Trophoblast cell (in vitro differentiated cells and primary cell): ENCODE measurements at regions not wholly inside any gene's neighbourhood (a gene's known extent, or its start where the extent isn't known, plus 50 kb on each side); places are given as distances from the start of the nearest gene placed in this dataset.
"Not testable (repeated sequence)": the region's sequence is repeated elsewhere in the genome, so short reads cannot be mapped to it uniquely, and the experiment has no call there.

Experiments
- DNase-seq, 2 donors: peaks; one replicate each; pipeline ENCODE4 v3.0.0-alpha.2; 2016
- H2AFZ ChIP-seq: 2 replicates; pipeline ENCODE4 v1.6.1; 2013; ENCODE audit warnings: low read length, moderate library complexity, mild to moderate bottlenecking; ENCODE audit not compliant: insufficient read depth, poor library complexity
- H2AK5ac ChIP-seq: 2 replicates; pipeline ENCODE4 v1.6.1; 2013; ENCODE audit warnings: mild to moderate bottlenecking, low read length
- H2BK120ac ChIP-seq: 2 replicates; pipeline ENCODE4 v1.6.1; 2013; ENCODE audit warnings: low read length, mild to moderate bottlenecking, moderate library complexity; ENCODE audit not compliant: insufficient read depth, poor library complexity
- H2BK12ac ChIP-seq: 2 replicates; pipeline ENCODE4 v1.6.1; 2013; ENCODE audit warnings: mild to moderate bottlenecking, low read length, moderate library complexity
- H2BK5ac ChIP-seq: 2 replicates; pipeline ENCODE4 v1.6.1; 2013; ENCODE audit warnings: low read length, low read depth, moderate library complexity, mild to moderate bottlenecking; ENCODE audit not compliant: poor library complexity
- H3K14ac ChIP-seq: 2 replicates; pipeline ENCODE4 v1.6.1; 2013; ENCODE audit warnings: mild to moderate bottlenecking, low read length
- H3K18ac ChIP-seq: 2 replicates; pipeline ENCODE4 v1.6.1; 2013; ENCODE audit warnings: mild to moderate bottlenecking, low read length
- H3K23ac ChIP-seq: 2 replicates; pipeline ENCODE4 v1.6.1; 2013; ENCODE audit warnings: low read length
- H3K27ac ChIP-seq: 2 replicates; pipeline ENCODE4 v1.5.1; 2013; ENCODE audit warnings: low read depth, mild to moderate bottlenecking, inconsistent platforms, low read length, moderate library complexity
- H3K27me3 ChIP-seq: 2 replicates; pipeline ENCODE4 v1.6.1; 2013; ENCODE audit warnings: inconsistent platforms, mild to moderate bottlenecking, low read length, moderate library complexity; ENCODE audit not compliant: insufficient read depth
- H3K36me3 ChIP-seq, 2 experiments: 1 replicate in 1 of 2; 2 replicates in 1 of 2; pipeline ENCODE4 v1.6.1; 2013; ENCODE audit warnings: low read length in 2 of 2, mild to moderate bottlenecking in 2 of 2, moderate library complexity in 1 of 2; ENCODE audit not compliant: insufficient read depth in 2 of 2, control insufficient read depth in 1 of 2
- H3K4ac ChIP-seq: 2 replicates; pipeline ENCODE4 v1.6.1; 2013; ENCODE audit warnings: low read depth, mild to moderate bottlenecking, low read length, moderate library complexity
- H3K4me1 ChIP-seq, 2 experiments: 1 replicate in 1 of 2; 2 replicates in 1 of 2; pipeline ENCODE4 v1.6.1; 2013; ENCODE audit warnings: low read length in 2 of 2, mild to moderate bottlenecking in 2 of 2, moderate library complexity in 1 of 2; ENCODE audit not compliant: insufficient read depth in 2 of 2, control insufficient read depth in 1 of 2
- H3K4me2 ChIP-seq: 2 replicates; pipeline ENCODE4 v1.6.1; 2013; ENCODE audit warnings: inconsistent platforms, mild to moderate bottlenecking, low read length, moderate library complexity
- H3K4me3 ChIP-seq: 2 replicates; pipeline ENCODE4 v1.5.1; 2013; ENCODE audit warnings: mild to moderate bottlenecking, low read depth, low read length, inconsistent platforms
- H3K79me1 ChIP-seq: one replicate; pipeline ENCODE4 v1.6.1; 2013; ENCODE audit warnings: low read length
- H3K79me2 ChIP-seq: 2 replicates; pipeline ENCODE4 v1.6.1; 2013; ENCODE audit warnings: low read length, mild to moderate bottlenecking; ENCODE audit not compliant: control insufficient read depth, insufficient read depth, poor library complexity
- H3K9ac ChIP-seq: 2 replicates; pipeline ENCODE4 v1.6.1; 2013; ENCODE audit warnings: mild to moderate bottlenecking, low read length
- H3K9me3 ChIP-seq: 2 replicates; pipeline ENCODE4 v1.6.1; 2013; ENCODE audit warnings: low read depth, mild to moderate bottlenecking, control low read depth, inconsistent platforms, low read length; ENCODE audit not compliant: insufficient read depth
- H4K12ac ChIP-seq: 2 replicates; pipeline ENCODE4 v1.6.1; 2013; ENCODE audit warnings: low read depth, mild to moderate bottlenecking, low read length, moderate library complexity
- H4K8ac ChIP-seq: 2 replicates; pipeline ENCODE4 v1.6.1; 2013; ENCODE audit warnings: low read depth, mild to moderate bottlenecking, low read length, moderate library complexity
- H4K91ac ChIP-seq: one replicate; pipeline ENCODE4 v1.6.1; 2013; ENCODE audit warnings: low read depth, mild to moderate bottlenecking, low read length, moderate library complexity
- WGBS: extraction: QIAGEN DNeasy Blood & Tissue Kit; methylation state at CpG from one replicate; pipeline ENCODE4 v1.1.7; 2013; ENCODE audit warnings: missing lambda C conversion rate; ENCODE audit not compliant: insufficient read length, insufficient coverage; ENCODE audit errors: extremely low coverage; 5-methylcytosine and 5-hydroxymethylcytosine counted together

DNA sequence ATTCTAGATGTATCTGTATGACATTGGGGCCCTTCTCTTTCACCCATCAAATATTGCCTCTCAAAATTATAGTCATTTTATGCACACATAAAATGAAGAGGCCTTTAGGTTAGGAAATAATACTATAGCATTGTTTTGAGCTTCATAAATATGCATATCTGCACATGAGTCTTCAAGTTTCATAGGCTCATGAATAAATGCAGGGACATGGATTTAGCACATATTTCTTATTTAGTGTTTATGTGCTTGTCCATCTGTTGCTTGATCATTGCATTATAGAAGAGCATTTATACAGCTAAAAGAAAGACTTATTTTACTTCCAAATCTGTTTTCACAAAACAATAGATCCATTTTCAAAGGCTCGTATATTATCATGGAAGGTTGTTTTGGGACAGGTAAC is 455.8 kb downstream of the EPM2A start:
- H2BK5ac ChIP-seq: no peak overlapping the region
- no peaks in the 10 kb centered on the region for H3K36me3 ChIP-seq
- H2BK120ac ChIP-seq: no peak overlapping the region
- WGBS: no CpG with 5 or more reads among the region's 1 CpG
- no peak overlapping the region for H4K8ac ChIP-seq
- no peak overlapping the region for H3K27ac ChIP-seq
- H3K14ac ChIP-seq: no peak overlapping the region
- no peaks in the 10 kb centered on the region for H3K9me3 ChIP-seq
- H3K27me3 ChIP-seq: no peaks in the 10 kb centered on the region
- no peak overlapping the region for H2AFZ ChIP-seq
- H3K4me1 ChIP-seq: no peaks in the 10 kb centered on the region
- H3K9ac ChIP-seq: no peak overlapping the region
- H2AK5ac ChIP-seq: no peak overlapping the region
- no peak overlapping the region for H4K12ac ChIP-seq
- no peak overlapping the region for H3K4me3 ChIP-seq
- H3K79me2 ChIP-seq: no peaks in the 10 kb centered on the region
- H3K18ac ChIP-seq: no peak overlapping the region
- H3K23ac ChIP-seq: no peak overlapping the region
- H4K91ac ChIP-seq: no peak overlapping the region
- no peaks in the 10 kb centered on the region for H3K79me1 ChIP-seq
- no peak overlapping the region for H2BK12ac ChIP-seq
- no peak for DNase-seq
- H3K4me2 ChIP-seq: no peak overlapping the region
- no peak overlapping the region for H3K4ac ChIP-seq

DNA sequence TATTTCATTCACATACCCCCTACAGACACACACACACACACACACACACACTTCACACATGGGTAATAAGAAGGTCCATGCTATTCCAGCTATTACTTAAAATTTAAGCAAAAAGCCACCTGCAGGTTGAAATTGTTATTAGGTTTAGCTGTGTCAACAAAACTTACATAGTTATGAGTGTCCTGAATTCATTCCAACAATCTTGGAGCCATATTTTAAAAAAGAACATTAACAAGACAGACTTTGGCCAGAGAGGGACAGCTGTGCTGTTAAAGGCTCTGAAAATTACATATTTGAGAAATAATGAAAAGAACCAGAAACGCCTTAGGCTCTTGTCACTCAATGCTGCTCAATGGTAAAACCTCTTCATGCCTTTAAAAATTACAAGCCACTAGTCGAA is 455.3 kb downstream of the EPM2A start:
- H3K27me3 ChIP-seq: no peaks in the 10 kb centered on the region
- no peaks in the 10 kb centered on the region for H3K79me2 ChIP-seq
- H3K4me2 ChIP-seq: no peak overlapping the region
- H3K4me1 ChIP-seq: no peaks in the 10 kb centered on the region
- H3K9me3 ChIP-seq: no peaks in the 10 kb centered on the region
- H2BK5ac ChIP-seq: no peak overlapping the region
- H2AFZ ChIP-seq: no peak overlapping the region
- H2BK12ac ChIP-seq: no peak overlapping the region
- H4K91ac ChIP-seq: no peak overlapping the region
- WGBS: no CpG with 5 or more reads among the region's 2 CpGs
- H4K8ac ChIP-seq: no peak overlapping the region
- H3K27ac ChIP-seq: no peak overlapping the region
- no peaks in the 10 kb centered on the region for H3K36me3 ChIP-seq
- no peak overlapping the region for H3K4ac ChIP-seq
- DNase-seq: no peak
- no peak overlapping the region for H3K18ac ChIP-seq
- H3K79me1 ChIP-seq: no peaks in the 10 kb centered on the region
- H3K4me3 ChIP-seq: no peak overlapping the region
- no peak overlapping the region for H2BK120ac ChIP-seq
- no peak overlapping the region for H4K12ac ChIP-seq
- H3K23ac ChIP-seq: no peak overlapping the region
- no peak overlapping the region for H3K9ac ChIP-seq
- H2AK5ac ChIP-seq: no peak overlapping the region
- no peak overlapping the region for H3K14ac ChIP-seq

DNA sequence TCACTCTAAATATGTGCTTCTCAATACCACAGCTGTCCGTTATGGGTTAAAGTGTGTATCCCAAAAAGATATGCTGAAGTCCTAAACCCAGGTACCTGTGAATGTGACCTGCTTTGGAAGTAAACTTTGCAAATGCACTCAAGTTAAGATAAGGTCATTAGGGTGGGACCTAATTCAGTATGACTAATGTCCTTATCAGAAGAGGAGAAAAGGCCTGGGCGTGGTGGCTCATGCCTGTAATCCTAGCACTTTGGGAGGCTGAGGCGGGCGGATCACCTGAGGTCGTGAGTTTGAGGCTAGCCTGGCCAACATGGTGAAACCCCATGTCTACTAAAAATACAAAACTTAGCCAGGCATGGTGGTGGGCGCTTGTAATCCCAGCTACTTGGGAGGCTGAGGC is 452.1 kb downstream of the EPM2A start:
- H3K27me3 ChIP-seq, H3K18ac ChIP-seq, H3K36me3 ChIP-seq, H3K27ac ChIP-seq, H3K4me2 ChIP-seq, H4K8ac ChIP-seq, H3K14ac ChIP-seq, H3K4me1 ChIP-seq, H2BK12ac ChIP-seq, H2BK120ac ChIP-seq, H3K79me2 ChIP-seq, H3K23ac ChIP-seq, H4K12ac ChIP-seq, H2BK5ac ChIP-seq, H4K91ac ChIP-seq, H3K79me1 ChIP-seq, H3K9ac ChIP-seq, H3K4ac ChIP-seq, H3K9me3 ChIP-seq, H2AFZ ChIP-seq, H2AK5ac ChIP-seq, H3K4me3 ChIP-seq: not testable (repeated sequence)
- peak; percentile 18 to 40 for DNase-seq
- no CpG with 5 or more reads among the region's 6 CpGs for WGBS

DNA sequence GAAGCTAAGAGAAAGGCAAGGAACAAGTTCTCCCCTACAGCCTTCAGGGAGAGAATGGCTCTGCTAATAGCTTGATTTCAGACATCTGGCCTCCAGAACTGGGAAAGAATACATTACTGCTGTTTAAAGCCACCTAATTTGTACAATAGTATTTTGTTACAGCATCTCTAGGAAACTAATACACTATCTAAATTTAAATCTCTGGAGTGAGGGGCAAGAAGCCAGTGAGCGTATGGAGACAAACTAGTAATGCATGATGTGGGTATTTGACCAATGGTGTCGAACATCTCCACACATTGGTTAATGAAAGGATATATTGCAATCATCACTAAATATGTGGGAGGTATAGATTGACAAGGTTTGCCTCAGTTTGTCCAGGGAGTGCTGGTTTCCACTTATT is 451.5 kb downstream of the EPM2A start:
- no peak overlapping the region for H3K4ac ChIP-seq
- no peaks in the 10 kb centered on the region for H3K79me2 ChIP-seq
- no peak overlapping the region for H2BK12ac ChIP-seq
- no peaks in the 10 kb centered on the region for H3K27me3 ChIP-seq
- H3K36me3 ChIP-seq: no peaks in the 10 kb centered on the region
- H3K18ac ChIP-seq: no peak overlapping the region
- no peak overlapping the region for H3K4me2 ChIP-seq
- no peak overlapping the region for H3K23ac ChIP-seq
- H2BK120ac ChIP-seq: no peak overlapping the region
- H4K91ac ChIP-seq: no peak overlapping the region
- no CpG with 5 or more reads among the region's 2 CpGs for WGBS
- no peak overlapping the region for H4K12ac ChIP-seq
- no peak overlapping the region for H3K9ac ChIP-seq
- no peak overlapping the region for H3K27ac ChIP-seq
- no peak overlapping the region for H3K4me3 ChIP-seq
- H2BK5ac ChIP-seq: no peak overlapping the region
- H2AK5ac ChIP-seq: no peak overlapping the region
- no peak overlapping the region for H2AFZ ChIP-seq
- DNase-seq: no peak
- H3K9me3 ChIP-seq: no peaks in the 10 kb centered on the region
- no peak overlapping the region for H4K8ac ChIP-seq
- H3K79me1 ChIP-seq: no peaks in the 10 kb centered on the region
- no peak overlapping the region for H3K14ac ChIP-seq
- no peaks in the 10 kb centered on the region for H3K4me1 ChIP-seq
